ENCODE measurements at regions not wholly inside any gene's neighbourhood (a gene's known extent, or its start where the extent isn't known, plus 50 kb on each side); places are given as distances from the start of the nearest gene placed in this dataset.

- TF ChIP-seq EZH2 (IDR thresholded peaks at IDR 0.05; ENCODE audit: insufficient read depth, poor library complexity, severe bottlenecking) (no peak), EZH2phosphoT487 (IDR thresholded peaks at IDR 0.05; ENCODE audit: insufficient read depth, low read depth) (no peak)
- no peak overlapping the region for H3K27ac ChIP-seq
- no peaks in the 10 kb centered on the region for H4K20me1 ChIP-seq (ENCODE audit: insufficient read depth)
- no peaks in the 10 kb centered on the region for H3F3A ChIP-seq (ENCODE audit: insufficient read depth)
- in situ Hi-C loops (cut with MboI), result no loop called here
- H3K4me1 ChIP-seq (ENCODE audit: insufficient read depth), result no peaks in the 10 kb centered on the region
- no peaks in the 10 kb centered on the region for H3K27me3 ChIP-seq (replicated peaks; ENCODE audit: insufficient read depth)
- H3K4me3 ChIP-seq, result no peak overlapping the region
- H3K9me3 ChIP-seq (ENCODE audit: low read depth), result no peaks in the 10 kb centered on the region
- H3K36me3 ChIP-seq (ENCODE audit: low read depth), result no peaks in the 10 kb centered on the region
- no peak overlapping the region for H3K4me2 ChIP-seq (ENCODE audit: unreplicated experiment)
- no peak overlapping the region for H3K9ac ChIP-seq
- H2AFZ ChIP-seq, result no peak overlapping the region
- 41 to 61% methylated on average over 3 of the region's 3 CpGs for WGBS, 2 experiments (ENCODE audit: low coverage in 1 of 2, low lambda C conversion rate in 2 of 2, missing lambda C conversion rate in 2 of 2)
- no peaks in the 10 kb centered on the region for H3K9me2 ChIP-seq (ENCODE audit: insufficient read depth)
- DNase-seq, result no peak
- no peaks in the 10 kb centered on the region for H3K79me2 ChIP-seq (ENCODE audit: insufficient read depth)
These were observed 329.8 kb upstream of the PDE4D start for GRCh38 chr5:60223342-60223741.

GRCh38 chr5:60219921-60220320, 326.4 kb upstream of the PDE4D start:
- no peaks in the 10 kb centered on the region for H3F3A ChIP-seq (ENCODE audit: insufficient read depth)
- H3K4me2 ChIP-seq (ENCODE audit: unreplicated experiment), result no peak overlapping the region
- no peak overlapping the region for H3K9ac ChIP-seq
- TF ChIP-seq EZH2phosphoT487 (IDR thresholded peaks at IDR 0.05; ENCODE audit: insufficient read depth, low read depth) (no peak), EZH2 (IDR thresholded peaks at IDR 0.05; ENCODE audit: insufficient read depth, poor library complexity, severe bottlenecking) (no peak)
- in situ Hi-C loops (cut with MboI), result no loop called here
- H3K79me2 ChIP-seq (ENCODE audit: insufficient read depth), result no peaks in the 10 kb centered on the region
- H3K4me3 ChIP-seq, result no peak overlapping the region
- no peaks in the 10 kb centered on the region for H4K20me1 ChIP-seq (ENCODE audit: insufficient read depth)
- no peaks in the 10 kb centered on the region for H3K27me3 ChIP-seq (replicated peaks; ENCODE audit: insufficient read depth)
- H3K4me1 ChIP-seq (ENCODE audit: insufficient read depth), result no peaks in the 10 kb centered on the region
- H3K36me3 ChIP-seq (ENCODE audit: low read depth), result no peaks in the 10 kb centered on the region
- 19 to 25% methylated on average over 1 of the region's 1 CpG for WGBS, 2 experiments (ENCODE audit: low coverage in 1 of 2, low lambda C conversion rate in 2 of 2, missing lambda C conversion rate in 2 of 2)
- no peaks in the 10 kb centered on the region for H3K9me2 ChIP-seq (ENCODE audit: insufficient read depth)
- DNase-seq, result no peak
- no peaks in the 10 kb centered on the region for H3K9me3 ChIP-seq (ENCODE audit: low read depth)
- H2AFZ ChIP-seq, result no peak overlapping the region
- H3K27ac ChIP-seq, result no peak overlapping the region

GRCh38 chr5:60210810-60211209, 317.3 kb upstream of the PDE4D start:
- H3K36me3 ChIP-seq (ENCODE audit: low read depth), result no peaks in the 10 kb centered on the region; the same call in 1 of the 2 replicates
- H3K4me3 ChIP-seq, result peak overlapping the region; percentile 55
- H3K4me2 ChIP-seq (ENCODE audit: unreplicated experiment), result peak overlapping the region; percentile 49

GRCh38 chr5:60209146-60209840, 315.8 kb upstream of the PDE4D start:
- 41 to 46% methylated on average over 5 of the region's 5 CpGs for WGBS, 2 experiments (ENCODE audit: low coverage in 1 of 2, low lambda C conversion rate in 2 of 2, missing lambda C conversion rate in 2 of 2)
- Histone ChIP-seq H2AFZ (no peak overlapping the region), H3K79me2 (ENCODE audit: insufficient read depth) (no peaks in the 10 kb centered on the region), H3F3A (ENCODE audit: insufficient read depth) (no peaks in the 10 kb centered on the region), H3K9ac (no peak overlapping the region), H3K36me3 (ENCODE audit: low read depth) (no peaks in the 10 kb centered on the region; the same call in 1 of the 2 replicates), H4K20me1 (ENCODE audit: insufficient read depth) (no peaks in the 10 kb centered on the region), H3K9me2 (ENCODE audit: insufficient read depth) (no peaks in the 10 kb centered on the region), H3K4me1 (ENCODE audit: insufficient read depth) (no peaks in the 10 kb centered on the region), H3K4me2 (ENCODE audit: unreplicated experiment) (no peak overlapping the region), H3K27ac (no peak overlapping the region), H3K4me3 (no peak overlapping the region), H3K9me3 (ENCODE audit: low read depth) (no peaks in the 10 kb centered on the region), H3K27me3 (replicated peaks; ENCODE audit: insufficient read depth) (peaks cover 14% of the 10 kb centered on the region; the same call in 1 of the 2 replicates)
- TF ChIP-seq EZH2phosphoT487 (IDR thresholded peaks at IDR 0.05; ENCODE audit: insufficient read depth, low read depth), result no peak
- no peak for TF ChIP-seq EZH2 (IDR thresholded peaks at IDR 0.05; ENCODE audit: insufficient read depth, poor library complexity, severe bottlenecking)
- DNase-seq, result no peak
- in situ Hi-C loops (cut with MboI), result no loop called here

More at GRCh38 chr5:60210810-60211209, 317.3 kb upstream of the PDE4D start:
- in situ Hi-C loops (cut with MboI), result no loop called here
- peak; percentile 2 for DNase-seq
- Histone ChIP-seq H3K9ac (no peak overlapping the region), H2AFZ (peak overlapping the region; percentile 69), H3F3A (ENCODE audit: insufficient read depth) (no peaks in the 10 kb centered on the region), H3K79me2 (ENCODE audit: insufficient read depth) (no peaks in the 10 kb centered on the region), H4K20me1 (ENCODE audit: insufficient read depth) (no peaks in the 10 kb centered on the region), H3K9me3 (ENCODE audit: low read depth) (no peaks in the 10 kb centered on the region), H3K27ac (no peak overlapping the region), H3K27me3 (replicated peaks; ENCODE audit: insufficient read depth) (peaks cover 12% of the 10 kb centered on the region; the same call in 1 of the 2 replicates), H3K9me2 (ENCODE audit: insufficient read depth) (no peaks in the 10 kb centered on the region), H3K4me1 (ENCODE audit: insufficient read depth) (no peaks in the 10 kb centered on the region)
- WGBS, 2 experiments (ENCODE audit: low coverage in 1 of 2, low lambda C conversion rate in 2 of 2, missing lambda C conversion rate in 2 of 2), result 26 to 35% methylated on average over 17 of the region's 17 CpGs
- TF ChIP-seq EZH2 (IDR thresholded peaks at IDR 0.05; ENCODE audit: insufficient read depth, poor library complexity, severe bottlenecking) (no peak), EZH2phosphoT487 (IDR thresholded peaks at IDR 0.05; ENCODE audit: insufficient read depth, low read depth) (no peak)

Data from GM23248 (cell line).